H7 (cell line): ENCODE measurements at regions not wholly inside any gene's neighbourhood (a gene's known extent, or its start where the extent isn't known, plus 50 kb on each side); places are given as distances from the start of the nearest gene placed in this dataset.

ENCODE experiments used
- DNase-seq: peaks from one replicate; pipeline ENCODE4 v3.0.0; 2012
- H3K27me3 ChIP-seq: 2 replicates; pipeline ENCODE4 v1.6.0; 2011; ENCODE audit warnings: mild to moderate bottlenecking, low read length; ENCODE audit not compliant: control insufficient read depth, insufficient read depth
- H3K36me3 ChIP-seq: replicated peaks from 2 replicates; pipeline ENCODE4 v1.5.1; 2011; ENCODE audit warnings: low read length; ENCODE audit not compliant: control insufficient read depth, insufficient read depth
- H3K4me3 ChIP-seq: 2 replicates; pipeline ENCODE4 v1.5.1; 2011; ENCODE audit warnings: low read depth, mild to moderate bottlenecking, control low read depth, low read length, moderate library complexity; ENCODE audit not compliant: insufficient read depth

- H3K4me3 ChIP-seq = no peak overlapping the region
- peaks cover 11% of the 10 kb centered on the region; the same call in 1 of the 2 replicates for H3K27me3 ChIP-seq
- DNase-seq = no peak
- H3K36me3 ChIP-seq = no peaks in the 10 kb centered on the region
These were observed 150.6 kb upstream of the TNRC6C start for GRCh38 chr17:77807746-77808441.

DNA sequence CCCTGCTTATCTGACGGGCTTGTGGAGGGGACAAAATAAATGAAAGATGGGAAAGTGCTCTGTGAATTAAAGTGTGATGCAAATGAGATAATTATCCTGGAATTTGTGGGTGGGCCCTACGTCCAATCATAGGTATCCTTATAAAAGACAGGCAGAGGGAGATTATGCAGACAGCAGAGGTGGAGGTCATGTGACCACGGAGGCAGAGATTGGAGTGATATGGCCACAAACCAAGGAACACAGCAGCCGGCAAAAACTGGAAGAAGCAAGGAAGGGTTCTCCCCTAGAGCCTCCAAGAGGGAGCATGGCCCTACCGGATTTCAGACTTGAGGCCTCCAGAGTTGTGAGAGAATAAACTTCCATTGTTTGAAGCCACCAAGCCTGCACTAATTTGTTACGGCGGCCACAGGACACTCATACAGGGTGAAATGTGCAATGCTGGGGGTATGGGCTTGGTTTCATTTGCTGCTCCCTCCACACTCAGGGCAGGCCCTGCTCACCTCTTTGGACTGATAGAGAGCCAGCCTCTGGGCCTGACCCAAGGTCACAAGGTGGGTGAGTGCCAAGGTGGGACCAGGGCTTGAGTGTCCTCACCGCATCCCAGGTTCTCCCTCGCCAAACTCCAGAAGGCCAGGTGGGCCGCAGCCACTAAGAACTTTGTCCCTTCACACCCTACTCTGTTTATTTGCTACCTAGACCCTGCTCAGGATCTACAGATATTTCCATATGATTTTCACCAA, 149.6 kb upstream of the TNRC6C start:
- Histone ChIP-seq H3K27me3 (peaks cover 11% of the 10 kb centered on the region; the same call in 1 of the 2 replicates), H3K36me3 (no peaks in the 10 kb centered on the region), H3K4me3 (no peak overlapping the region)
- DNase-seq = no peak

- Histone ChIP-seq H3K4me3 (no peak overlapping the region), H3K27me3 (peaks cover 8% of the 10 kb centered on the region; the same call in 1 of the 2 replicates), H3K36me3 (no peaks in the 10 kb centered on the region)
- DNase-seq = no peak
These were observed 148.7 kb upstream of the TNRC6C start for GRCh38 chr17:77809814-77810213.

DNA sequence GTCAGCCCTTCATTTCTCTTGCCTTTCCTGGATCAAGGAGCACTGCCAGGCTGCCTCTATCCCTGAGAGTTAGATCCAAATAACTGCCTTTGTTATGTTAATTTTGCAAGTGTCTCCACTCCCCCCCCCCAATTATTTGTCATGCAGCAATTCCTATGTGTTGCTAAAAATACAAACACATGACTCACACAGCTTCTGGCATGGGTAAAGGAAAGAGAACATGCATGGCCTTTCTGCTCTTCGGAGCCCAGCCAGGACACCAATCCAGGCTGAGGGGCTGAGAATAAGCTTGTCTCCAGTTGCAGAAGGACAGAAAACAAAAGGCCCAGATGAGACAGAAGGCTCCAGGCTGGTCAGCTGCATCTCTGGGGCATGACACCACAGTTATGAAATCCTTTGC, 148.0 kb upstream of the TNRC6C start:
- H3K4me3 ChIP-seq = no peak overlapping the region
- H3K36me3 ChIP-seq = no peaks in the 10 kb centered on the region
- DNase-seq = peak; percentile 69
- peaks cover 8% of the 10 kb centered on the region; the same call in 1 of the 2 replicates for H3K27me3 ChIP-seq

DNA sequence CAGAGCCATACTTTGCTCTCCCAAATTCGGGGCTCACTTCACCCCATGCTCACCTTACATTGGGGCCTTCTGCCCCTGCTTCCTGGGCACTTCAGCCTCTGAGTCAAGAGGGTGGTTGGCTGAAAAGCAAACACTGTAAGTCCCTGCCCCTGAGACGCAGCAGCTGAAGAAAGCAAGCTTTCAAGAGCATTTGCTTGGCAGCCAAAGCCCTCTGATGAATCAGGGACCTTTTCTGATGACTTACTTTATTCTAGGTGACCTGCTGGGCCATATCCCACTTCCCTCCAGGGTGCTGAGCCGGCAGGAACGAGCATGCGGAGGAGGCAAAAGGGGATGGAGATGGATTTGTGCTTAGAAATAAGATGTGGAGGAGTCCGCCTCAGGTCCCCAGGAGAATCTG, 147.0 kb upstream of the TNRC6C start:
- Histone ChIP-seq H3K36me3 (no peaks in the 10 kb centered on the region), H3K27me3 (peaks cover 8% of the 10 kb centered on the region; the same call in 1 of the 2 replicates), H3K4me3 (no peak overlapping the region)
- DNase-seq = no peak

- Histone ChIP-seq H3K36me3 (no peaks in the 10 kb centered on the region), H3K4me3 (no peak overlapping the region), H3K27me3 (peaks cover 3% of the 10 kb centered on the region; the same call in 1 of the 2 replicates)
- no peak for DNase-seq
These were observed 144.3 kb upstream of the TNRC6C start for GRCh38 chr17:77814091-77814772.

- Histone ChIP-seq H3K36me3 (no peaks in the 10 kb centered on the region), H3K4me3 (no peak overlapping the region), H3K27me3 (peaks cover 3% of the 10 kb centered on the region; the same call in 1 of the 2 replicates)
- DNase-seq = no peak
These were observed 143.2 kb upstream of the TNRC6C start for GRCh38 chr17:77815127-77815905.

GRCh38 chr17:77817953-77818352, 140.6 kb upstream of the TNRC6C start:
- Histone ChIP-seq H3K27me3 (peaks cover 1% of the 10 kb centered on the region; the same call in 1 of the 2 replicates), H3K36me3 (no peaks in the 10 kb centered on the region), H3K4me3 (no peak overlapping the region)
- DNase-seq = no peak

DNA sequence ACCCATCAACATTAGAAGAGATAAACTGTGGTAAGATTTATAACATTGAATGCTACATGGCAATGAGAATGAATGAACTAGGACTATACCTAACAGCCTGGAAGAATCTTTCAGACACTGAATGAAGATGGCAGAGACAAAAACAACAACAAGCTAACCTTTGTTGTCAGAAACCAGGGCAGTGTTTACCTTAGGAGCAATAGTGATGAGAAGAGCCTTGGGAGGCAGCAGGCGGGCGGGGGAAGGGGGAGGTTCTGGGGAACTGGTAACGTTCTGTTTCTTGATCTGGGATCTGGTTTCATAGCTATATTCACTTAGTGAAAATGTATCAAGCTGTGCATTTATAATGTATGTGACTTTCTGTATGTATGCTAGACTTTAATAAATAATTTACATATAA, 139.0 kb upstream of the TNRC6C start:
- DNase-seq = no peak

DNA sequence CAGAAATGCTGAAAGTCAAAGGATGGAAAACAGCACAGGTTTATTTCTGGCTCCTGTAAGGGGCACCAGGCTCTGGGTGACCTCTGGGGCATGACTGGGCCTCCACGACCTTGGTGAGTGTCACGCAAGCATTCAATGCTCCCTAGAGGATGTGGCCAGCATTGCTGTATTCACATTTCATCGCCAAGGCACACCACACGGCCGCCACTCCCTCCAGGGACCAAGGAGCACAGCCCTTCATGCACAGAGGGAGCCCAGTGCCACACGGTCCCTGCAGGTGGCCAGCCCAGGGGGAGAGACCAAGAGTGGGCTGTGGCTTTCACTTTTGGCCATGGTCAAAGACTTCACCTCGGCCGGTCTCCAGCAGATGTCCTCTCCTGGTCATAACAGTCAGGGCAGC, 137.4 kb upstream of the TNRC6C start:
- no peaks in the 10 kb centered on the region for H3K27me3 ChIP-seq
- H3K4me3 ChIP-seq = no peak overlapping the region
- peak; percentile 76 for DNase-seq
- no peaks in the 10 kb centered on the region for H3K36me3 ChIP-seq

More for the DNA sequence above, 139.0 kb upstream of the TNRC6C start:
- no peaks in the 10 kb centered on the region for H3K36me3 ChIP-seq
- no peak overlapping the region for H3K4me3 ChIP-seq
- no peaks in the 10 kb centered on the region for H3K27me3 ChIP-seq

- DNase-seq = peak; percentile 49
- no peak overlapping the region for H3K4me3 ChIP-seq
- H3K36me3 ChIP-seq = no peaks in the 10 kb centered on the region
- no peaks in the 10 kb centered on the region for H3K27me3 ChIP-seq
These were observed 136.0 kb upstream of the TNRC6C start for GRCh38 chr17:77822302-77823030.

GRCh38 chr17:77824102-77824779, 134.3 kb upstream of the TNRC6C start:
- no peak for DNase-seq
- Histone ChIP-seq H3K27me3 (no peaks in the 10 kb centered on the region), H3K4me3 (no peak overlapping the region), H3K36me3 (no peaks in the 10 kb centered on the region)

GRCh38 chr17:77824780-77825280, 133.7 kb upstream of the TNRC6C start:
- Histone ChIP-seq H3K27me3 (no peaks in the 10 kb centered on the region), H3K36me3 (no peaks in the 10 kb centered on the region), H3K4me3 (no peak overlapping the region)
- DNase-seq = no peak
